DMS53 treated with DMSO at 0.1 percent for 48 hours (cell line): ENCODE measurements at regions not wholly inside any gene's neighbourhood (a gene's known extent, or its start where the extent isn't known, plus 50 kb on each side); places are given as distances from the start of the nearest gene placed in this dataset.
"Not testable (repeated sequence)": the region's sequence is repeated elsewhere in the genome, so short reads cannot be mapped to it uniquely, and the experiment has no call there.

Source experiments
- DNase-seq: peaks from one replicate; lab custom pipeline; 2025; ENCODE audit not compliant: unreplicated experiment; lab: John Stamatoyannopoulos, UW

DNA sequence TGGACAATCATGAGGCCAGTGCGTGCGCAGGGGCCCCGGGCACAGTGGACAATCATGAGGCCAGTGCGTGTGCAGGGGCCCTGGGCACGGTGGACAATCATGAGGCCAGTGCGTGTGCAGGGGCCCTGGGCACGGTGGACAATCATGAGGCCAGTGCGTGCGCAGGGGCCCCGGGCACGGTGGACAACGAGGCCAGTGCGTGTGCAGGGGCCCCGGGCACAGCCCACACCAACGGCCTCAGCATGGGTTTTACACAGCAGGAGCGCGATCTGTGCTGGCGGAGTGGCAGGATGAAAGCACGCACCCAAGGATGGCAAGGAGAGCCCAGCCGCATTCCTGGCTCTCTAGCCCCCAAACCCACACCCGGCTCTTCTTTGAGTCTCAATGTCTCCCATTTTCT is 78.8 kb downstream of the RFLNA start:
- DNase-seq, result not testable (repeated sequence)

DNA sequence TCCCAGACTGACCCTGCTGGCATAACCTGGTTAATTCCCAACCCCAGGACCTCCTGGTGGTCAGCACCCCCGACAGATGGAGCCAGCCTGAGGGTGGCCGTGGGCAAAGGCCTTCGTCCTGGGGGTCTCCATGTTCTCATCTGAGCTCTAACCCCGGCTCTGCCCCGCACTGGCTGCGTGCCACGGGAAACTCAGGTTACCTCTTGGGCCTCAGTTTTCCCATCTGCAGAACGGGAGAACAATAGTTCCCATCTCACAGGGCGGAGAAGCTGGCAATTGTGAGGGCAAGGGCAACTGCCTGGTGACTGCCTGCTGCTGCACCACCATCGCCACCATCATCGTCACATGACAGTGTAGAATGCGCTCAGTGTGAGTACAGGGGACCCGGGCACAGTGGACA is 77.9 kb downstream of the RFLNA start:
- no peak for DNase-seq

DNA sequence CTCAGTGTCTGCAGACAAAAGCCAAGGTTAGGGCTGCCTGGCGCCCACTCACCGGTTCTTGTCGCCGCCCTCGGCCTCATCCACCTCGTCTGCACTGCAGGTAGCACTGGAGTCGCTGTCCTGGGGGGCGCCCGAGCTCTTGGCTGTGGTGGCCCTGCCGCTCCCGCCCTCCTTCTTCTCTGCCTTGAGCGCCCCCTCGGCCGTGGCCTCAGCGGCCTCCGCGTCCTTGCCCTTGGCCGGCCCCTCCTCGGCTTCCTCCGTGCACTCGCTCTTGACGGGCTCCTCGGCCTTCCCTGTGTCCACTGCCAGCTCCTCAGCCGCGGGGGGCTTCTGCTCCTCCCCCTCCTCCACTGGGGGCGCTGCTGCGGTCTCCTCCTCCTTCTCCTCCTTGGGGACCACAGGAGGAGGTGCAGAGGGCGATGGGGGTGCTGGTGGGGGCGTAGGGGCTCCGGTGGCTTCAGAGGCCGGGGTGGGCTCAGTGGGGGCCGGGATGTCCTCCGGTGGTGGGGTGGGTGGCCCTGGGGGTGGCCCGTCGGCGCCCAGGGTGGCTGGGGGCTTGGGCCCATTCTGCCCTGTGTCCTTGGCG is 77.2 kb downstream of the RFLNA start:
- no peak for DNase-seq

DNA sequence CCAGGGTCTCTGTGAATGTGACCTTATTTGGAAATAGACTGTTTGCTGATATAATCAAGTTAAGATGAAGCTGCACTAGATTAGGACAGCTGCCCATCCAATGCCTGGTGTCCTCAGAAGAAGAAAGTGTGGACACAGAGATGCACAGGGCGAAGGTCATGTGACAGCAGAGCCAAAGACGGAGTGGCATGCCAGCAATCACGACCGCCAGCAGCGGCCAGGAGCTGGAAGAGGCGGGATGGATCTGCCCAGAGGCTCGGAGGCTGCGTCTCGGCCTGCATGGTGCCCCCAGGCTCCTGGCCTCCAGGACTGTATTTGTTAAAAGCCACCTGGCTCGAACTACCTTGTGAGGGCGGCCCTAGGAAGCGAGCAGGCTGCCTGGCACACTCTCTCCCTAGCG is 76.5 kb downstream of the RFLNA start:
- no peak for DNase-seq

- no peak for DNase-seq
These were observed 76.0 kb downstream of the RFLNA start for GRCh38 chr12:124370851-124371250.

DNA sequence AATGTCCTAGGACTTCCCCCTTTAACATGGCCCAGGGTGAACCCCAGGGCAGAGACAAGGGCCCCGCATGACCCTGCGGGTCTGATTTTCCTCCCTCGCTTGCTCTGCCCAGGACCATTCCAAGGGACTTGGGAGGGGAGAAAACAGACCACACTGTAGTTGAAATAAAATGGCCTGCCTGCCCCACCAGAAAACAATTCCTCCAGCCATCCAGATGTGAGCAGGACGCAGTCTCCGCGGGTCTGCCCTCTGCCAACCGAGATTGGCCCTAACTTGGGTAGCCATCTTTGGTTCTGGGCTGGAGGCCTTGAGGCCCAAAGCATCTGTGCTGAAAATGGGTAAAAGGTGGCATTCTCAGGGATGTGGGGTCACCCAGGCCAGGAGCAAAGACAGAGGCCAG is 75.5 kb downstream of the RFLNA start:
- DNase-seq, result no peak

DNA sequence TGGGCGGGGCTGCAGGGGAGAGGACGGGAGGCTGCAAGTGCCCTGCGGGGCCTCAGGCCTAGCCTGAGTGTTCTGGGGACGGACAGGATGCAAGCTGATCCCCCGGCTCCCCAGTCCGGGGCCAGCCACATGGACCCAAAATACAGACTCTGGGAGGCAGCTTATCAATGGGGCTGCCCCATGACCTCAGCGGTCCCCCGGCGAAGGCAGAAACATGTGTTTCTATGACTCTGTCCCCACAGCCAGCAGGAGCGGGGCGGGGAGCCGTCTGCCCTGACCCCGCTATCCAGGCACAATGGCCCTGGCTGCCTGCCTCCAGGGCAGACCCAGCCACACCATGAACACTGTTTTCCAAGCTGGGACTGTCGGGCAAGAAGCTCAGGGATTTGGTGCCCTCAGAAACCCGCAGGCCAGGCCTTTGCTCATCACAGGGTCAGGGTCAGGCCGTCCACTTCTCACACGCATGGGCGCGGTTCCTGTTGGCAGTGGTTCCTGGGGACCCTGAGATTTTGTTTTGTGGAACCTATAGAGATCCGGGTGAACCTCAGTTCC is 75.0 kb downstream of the RFLNA start:
- DNase-seq, result no peak

GRCh38 chr12:124369055-124369826 is 74.3 kb downstream of the RFLNA start:
- DNase-seq, result no peak

- DNase-seq, result no peak
These were observed 73.6 kb downstream of the RFLNA start for GRCh38 chr12:124368421-124369032.

DNA sequence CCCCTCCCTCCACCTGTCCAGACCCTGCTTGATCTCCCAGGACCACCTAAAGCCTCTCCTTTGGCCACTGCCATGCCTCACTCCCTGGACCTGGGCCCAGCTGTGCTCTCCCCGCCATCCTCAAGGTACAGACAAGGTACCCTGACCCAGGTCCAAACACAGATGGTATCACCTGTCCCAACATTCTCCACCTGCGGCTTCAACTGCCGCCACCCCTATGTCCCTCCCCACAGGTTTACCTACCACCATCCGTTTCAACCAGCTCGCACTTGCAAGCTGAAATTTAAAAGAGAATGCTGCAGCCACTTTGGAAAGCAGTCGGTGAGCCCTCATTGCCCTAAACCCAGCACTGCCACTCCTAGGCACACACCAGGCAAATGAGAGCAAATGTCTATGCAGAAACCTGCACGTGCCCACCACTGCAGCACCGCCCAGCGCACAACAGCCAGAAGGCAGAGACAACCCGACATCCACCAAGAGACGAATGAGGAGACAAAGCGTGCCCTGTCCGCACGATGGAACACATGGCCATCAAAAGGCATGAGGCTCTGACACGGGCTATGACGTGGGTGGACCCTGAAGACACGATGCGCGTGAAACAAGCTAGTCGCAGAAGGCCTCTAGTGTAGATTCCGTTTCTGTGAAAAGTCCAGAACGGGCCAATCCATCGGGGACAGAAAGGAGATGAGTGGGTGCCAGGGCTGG is 71.0 kb downstream of the RFLNA start:
- DNase-seq, result no peak
